ENCODE measurements at regions not wholly inside any gene's neighbourhood (a gene's known extent, or its start where the extent isn't known, plus 50 kb on each side); places are given as distances from the start of the nearest gene placed in this dataset.
"Not testable (repeated sequence)": the region's sequence is repeated elsewhere in the genome, so short reads cannot be mapped to it uniquely, and the experiment has no call there.

GRCh38 chr4:167876091-167876490 is 216.2 kb upstream of the ANXA10 start:
- TF ChIP-seq, protein P1, sequence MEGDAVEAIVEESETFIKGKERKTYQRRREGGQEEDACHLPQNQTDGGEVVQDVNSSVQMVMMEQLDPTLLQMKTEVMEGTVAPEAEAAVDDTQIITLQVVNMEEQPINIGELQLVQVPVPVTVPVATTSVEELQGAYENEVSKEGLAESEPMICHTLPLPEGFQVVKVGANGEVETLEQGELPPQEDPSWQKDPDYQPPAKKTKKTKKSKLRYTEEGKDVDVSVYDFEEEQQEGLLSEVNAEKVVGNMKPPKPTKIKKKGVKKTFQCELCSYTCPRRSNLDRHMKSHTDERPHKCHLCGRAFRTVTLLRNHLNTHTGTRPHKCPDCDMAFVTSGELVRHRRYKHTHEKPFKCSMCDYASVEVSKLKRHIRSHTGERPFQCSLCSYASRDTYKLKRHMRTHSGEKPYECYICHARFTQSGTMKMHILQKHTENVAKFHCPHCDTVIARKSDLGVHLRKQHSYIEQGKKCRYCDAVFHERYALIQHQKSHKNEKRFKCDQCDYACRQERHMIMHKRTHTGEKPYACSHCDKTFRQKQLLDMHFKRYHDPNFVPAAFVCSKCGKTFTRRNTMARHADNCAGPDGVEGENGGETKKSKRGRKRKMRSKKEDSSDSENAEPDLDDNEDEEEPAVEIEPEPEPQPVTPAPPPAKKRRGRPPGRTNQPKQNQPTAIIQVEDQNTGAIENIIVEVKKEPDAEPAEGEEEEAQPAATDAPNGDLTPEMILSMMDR (IDR thresholded peaks at IDR 0.05), result not testable (repeated sequence)
- not testable (repeated sequence) for TF ChIP-seq POLR2A (IDR thresholded peaks at IDR 0.05)
